Activated CD8-positive, alpha-beta memory T cell treated with anti-CD3 and anti-CD28 coated beads, Interleukin-2, amount 50 U/mL, for 48 hours (primary cell): ENCODE measurements at regions not wholly inside any gene's neighbourhood (a gene's known extent, or its start where the extent isn't known, plus 50 kb on each side); places are given as distances from the start of the nearest gene placed in this dataset.

ENCODE experiments used
- DNase-seq: peaks from one replicate; pipeline ENCODE4 v3.0.0-alpha.2; 2020

DNA sequence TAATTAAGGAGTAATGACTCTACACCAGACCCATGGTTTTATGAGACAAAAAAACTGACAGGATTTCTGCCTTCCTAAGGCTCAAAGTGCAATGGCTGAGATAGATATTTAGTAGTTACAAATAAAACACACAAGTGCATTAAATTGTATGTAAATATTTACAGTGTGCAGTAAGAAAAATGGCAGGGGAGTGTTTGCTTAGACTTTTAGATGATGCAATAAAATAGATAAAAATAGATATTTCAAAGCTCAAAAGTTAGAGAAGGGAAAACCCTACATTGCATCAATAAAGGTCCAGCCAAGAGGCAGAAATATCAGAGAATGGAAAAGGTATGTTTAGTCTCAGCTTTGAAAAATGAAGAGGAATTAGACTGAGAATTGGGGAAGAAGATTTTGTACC is 226.3 kb upstream of the FGGY start:
- no peak for DNase-seq

DNA sequence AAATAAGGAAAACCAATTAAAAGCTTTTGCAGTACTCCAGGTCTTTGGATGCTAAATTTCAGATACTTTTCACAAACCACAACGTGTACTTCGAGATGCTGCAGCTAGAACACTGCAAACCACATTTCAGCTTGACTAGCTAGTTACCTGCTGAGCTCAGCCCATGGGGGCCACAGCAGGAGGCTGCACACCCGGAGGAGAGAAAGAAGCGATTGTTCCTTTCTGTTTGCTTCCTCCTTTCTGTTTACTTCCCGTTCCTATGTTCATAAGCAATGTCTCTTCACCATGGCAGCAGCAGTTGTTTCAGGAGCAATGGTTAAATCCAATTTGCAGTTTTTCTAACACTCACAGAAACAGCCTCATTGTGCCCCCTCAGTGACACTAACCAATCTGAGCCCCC is 225.6 kb upstream of the FGGY start:
- DNase-seq: no peak

DNA sequence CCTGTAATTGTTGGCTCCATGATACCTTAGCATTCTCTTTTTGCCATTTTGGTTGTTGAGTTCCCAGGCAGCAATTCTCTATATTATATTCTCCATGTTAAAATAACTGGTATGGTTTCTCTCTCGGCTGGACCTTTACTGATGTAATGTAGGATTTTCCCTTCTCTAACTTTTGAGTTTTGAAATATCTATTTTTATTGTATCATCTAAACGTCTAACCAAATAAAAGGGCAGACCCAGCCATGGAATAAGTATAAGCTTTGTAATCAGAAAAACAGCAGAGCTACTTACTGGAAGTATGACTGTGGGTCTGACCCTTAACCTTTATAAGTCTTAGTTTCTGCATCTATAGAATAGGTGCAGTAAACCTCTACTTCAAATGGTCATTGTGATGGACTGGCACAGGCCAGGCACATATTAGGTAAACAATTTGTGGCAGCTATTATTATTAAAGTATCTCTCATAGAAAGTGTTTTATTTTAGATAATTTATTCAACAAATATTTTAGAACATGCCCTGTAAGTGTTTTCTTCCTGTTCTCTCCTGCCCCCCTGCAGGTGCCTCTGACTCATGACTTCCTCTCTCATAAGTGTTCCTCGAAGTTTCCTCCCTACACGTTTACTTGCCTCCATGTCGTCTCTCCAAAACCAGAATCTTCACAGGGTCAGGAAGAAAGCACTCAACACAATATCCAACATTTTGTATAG is 224.9 kb upstream of the FGGY start:
- no peak for DNase-seq

DNA sequence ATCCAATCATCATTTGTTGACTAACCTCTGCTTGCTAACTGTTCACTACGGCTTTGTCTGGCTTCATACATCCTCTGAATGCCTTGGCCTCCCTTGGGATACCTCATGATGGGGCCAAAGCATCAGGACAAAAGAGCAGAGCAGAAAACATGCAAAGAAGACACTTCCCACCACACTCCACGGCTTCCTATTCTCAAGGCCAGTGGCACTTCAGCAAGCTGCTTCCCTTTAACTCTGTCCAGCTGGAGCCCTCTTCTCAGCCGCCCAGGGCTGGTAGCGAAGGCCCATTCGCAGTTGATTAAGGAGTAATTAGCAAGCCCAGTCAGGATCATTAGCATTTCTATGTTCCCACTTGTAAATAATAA is 224.3 kb upstream of the FGGY start:
- no peak for DNase-seq

DNA sequence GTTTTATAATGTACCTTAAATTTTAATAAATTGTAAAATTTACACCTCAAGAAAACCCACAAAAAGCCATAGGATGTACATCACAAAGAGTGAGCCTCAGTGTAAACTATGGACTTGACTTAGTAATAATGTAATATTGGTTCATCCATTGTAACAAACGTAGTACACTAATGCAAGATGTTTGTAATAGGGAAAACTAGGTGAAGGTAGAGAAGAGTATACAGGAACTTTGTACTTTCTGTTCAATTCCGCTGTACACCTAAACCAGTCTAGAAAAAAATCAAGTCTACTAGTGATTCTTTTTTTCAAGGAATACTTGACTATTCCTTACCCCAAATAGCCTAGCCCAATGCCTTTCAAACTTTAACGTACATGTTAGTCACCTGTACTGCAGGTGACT is 222.3 kb upstream of the FGGY start:
- no peak for DNase-seq

DNA sequence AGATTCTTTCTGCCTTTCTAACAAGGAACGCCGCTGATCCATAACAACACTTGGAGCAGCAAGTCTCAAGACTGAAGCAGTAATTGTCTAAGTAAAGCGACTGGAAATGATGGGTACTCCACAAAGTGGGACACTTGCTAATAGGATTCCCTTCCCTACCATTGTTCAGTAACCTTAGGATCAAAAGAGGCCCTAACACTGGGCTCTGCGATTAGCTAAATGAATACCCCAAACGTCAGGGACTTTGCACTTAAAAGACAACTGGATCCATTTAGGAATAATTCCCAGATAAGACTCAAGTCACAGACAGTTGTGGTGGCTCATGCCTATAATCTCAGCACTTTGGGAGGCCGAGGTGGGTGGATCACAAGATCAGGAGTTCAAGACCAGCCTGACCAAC is 221.9 kb upstream of the FGGY start:
- no peak for DNase-seq

DNA sequence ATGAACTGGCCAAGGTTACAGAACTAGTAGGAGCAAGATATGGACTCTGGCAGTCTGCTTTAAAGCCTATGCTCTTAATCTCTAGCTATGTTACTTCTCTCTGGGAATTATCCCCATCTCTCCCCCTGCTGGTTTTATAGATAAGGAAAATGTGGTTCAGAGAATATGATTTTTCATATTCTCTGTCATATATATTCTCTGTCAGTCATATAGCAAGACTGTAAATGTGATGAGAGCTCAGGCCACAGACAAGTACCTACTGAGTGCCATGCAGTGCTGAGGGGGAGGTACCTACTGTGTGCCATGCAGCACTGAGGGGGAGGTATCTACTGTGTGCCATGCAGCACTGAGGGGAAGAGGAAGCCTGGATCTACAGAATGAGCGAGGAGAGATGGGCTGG is 220.3 kb upstream of the FGGY start:
- no peak for DNase-seq

DNA sequence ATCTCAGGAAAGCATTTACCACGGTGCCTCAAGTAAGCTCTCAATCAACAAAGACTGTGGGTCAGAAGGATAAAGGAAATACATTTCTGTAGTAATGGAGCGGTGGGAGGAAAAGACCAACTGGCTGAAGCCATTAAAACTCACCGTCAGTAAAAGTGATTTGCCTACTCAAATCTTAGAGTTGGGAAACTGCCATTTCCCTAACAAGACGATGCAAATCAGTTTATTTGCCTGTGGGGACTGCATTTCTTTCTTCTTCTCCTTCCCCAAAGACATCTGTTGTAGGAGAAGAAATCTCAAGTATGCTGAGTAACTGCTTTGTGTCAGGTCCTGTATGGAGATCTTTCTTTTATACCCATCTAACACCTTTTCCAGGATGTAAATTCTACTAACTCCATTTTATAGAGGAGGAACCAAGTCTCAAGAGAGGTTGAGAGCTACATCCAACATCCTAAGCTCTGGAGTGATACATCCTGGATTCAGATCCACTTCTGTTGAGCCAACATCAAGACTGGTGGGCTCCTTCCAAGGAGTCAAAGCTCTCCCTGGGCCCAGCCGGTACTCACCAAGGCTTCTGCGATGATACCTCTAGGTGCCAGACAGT is 219.3 kb upstream of the FGGY start:
- no peak for DNase-seq

DNA sequence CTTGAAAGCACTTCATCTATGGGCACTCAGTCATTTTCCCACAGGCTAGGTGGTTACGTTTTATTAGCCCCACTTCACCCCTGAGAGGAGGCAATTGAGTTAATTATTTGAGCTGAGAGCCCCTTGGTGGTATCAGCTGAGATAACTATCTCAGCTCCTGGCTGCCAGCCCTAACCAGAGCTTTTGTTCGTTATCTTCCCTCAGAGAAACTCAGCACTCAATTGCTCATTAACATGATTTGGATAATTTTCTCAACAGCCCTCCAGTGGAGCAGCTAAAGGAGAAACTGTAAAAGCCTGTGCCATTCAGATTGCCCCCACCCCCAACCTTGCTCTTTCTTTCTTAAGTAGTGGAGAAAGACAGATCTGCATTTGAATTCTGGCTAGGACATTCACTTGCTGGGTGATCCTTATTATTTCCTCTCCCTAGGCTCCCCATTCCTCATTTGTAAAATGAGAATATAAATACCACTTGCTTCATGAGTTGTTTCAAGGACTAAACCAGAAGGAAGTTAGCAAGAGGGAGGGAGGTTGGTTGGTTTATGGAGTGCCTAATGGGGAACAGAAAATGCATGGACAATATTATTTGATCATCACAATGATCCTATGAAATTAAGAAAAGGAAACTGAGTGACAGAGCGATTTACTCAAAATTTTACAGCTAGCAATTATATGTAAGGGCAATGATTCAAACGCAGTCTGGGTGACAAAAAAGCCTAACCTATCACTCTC is 218.7 kb upstream of the FGGY start:
- DNase-seq: no peak

DNA sequence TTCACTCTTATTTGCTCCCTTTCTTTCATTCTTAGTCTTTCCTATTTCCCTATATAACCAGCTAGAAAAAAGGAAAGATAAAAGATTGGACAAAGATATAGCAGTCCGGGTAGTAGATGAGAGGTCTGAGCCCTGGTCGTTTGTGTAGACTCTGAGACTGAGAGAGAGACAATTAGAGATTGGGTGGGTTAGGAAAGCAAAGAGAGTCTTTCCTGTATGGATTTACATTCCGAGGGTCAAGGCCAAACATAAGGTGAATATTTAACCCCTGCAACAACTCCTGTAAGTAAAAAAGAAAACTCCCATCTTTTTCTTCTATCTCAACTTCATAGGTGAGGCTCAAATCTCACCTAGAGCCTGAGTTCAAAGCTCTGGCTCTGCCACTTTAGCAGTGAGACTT is 218.0 kb upstream of the FGGY start:
- no peak for DNase-seq

DNA sequence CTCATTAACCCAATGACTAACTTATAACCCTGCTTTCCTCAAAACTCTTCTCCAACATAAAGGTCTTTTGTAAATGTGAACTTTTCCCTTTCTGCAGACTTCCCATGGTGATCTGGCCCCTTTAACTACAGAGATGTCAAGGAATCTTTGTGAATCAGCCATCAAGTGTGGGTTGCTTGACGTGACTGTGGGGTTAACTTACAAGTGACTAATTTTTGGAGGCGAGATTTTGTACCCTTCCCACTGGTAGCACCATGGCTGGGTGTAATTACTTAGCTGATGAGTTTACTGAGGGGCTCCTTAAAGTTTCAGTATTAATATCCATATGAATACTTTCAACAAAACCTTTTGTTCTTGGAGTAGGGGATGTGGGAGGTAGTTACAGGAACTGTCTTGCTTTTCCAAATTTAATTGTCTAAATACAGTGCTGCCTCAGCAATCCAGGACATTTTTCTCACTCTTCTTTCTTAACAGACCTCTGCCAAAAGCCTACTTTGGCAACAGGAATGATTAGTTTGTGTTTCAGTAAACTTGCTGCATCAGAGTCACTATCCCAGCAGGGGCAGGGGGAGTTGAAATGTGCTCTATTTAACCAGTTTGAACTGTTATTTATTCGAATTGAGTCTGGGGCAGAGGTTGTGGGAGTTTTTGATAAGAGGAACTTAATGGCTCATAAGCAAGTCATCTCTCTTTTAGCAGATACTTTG is 217.3 kb upstream of the FGGY start:
- no peak for DNase-seq

DNA sequence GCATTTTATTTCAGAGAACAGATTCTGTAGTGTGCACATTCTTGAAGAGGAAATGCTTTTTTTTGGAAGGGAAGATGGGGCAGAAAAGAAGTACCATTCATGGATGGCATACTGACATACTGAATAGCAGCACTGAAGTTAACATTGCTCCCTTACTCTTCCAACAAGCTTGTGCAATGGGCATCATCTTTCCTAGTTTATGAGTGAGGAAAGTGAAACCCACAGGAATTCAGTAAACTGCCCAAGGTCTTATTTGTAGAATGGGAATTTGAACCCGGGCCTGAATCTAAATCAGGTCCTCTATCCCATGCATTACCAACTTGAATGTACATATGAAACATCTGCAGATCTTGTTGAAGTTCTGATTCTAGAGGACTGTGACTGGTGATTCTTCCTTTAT is 215.7 kb upstream of the FGGY start:
- no peak for DNase-seq

DNA sequence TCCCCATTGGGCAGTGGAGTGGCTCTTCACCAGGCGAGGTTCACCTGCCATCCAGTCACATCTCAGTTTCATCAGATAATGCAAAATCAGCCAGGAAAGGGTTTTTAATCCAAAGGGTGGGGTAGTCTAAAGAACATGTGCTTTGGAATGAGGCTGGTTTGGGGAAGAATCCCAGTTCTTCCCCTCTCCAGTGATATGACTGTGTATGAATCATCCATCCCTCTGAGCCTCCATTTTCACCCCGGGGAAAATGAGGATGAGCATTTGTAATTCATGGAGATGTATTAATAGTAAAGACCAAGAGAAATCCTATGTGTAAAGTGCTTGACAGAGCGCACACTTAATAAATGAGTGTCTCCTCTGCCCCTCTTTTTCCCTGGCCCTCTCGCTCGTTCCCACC is 215.1 kb upstream of the FGGY start:
- no peak for DNase-seq

DNA sequence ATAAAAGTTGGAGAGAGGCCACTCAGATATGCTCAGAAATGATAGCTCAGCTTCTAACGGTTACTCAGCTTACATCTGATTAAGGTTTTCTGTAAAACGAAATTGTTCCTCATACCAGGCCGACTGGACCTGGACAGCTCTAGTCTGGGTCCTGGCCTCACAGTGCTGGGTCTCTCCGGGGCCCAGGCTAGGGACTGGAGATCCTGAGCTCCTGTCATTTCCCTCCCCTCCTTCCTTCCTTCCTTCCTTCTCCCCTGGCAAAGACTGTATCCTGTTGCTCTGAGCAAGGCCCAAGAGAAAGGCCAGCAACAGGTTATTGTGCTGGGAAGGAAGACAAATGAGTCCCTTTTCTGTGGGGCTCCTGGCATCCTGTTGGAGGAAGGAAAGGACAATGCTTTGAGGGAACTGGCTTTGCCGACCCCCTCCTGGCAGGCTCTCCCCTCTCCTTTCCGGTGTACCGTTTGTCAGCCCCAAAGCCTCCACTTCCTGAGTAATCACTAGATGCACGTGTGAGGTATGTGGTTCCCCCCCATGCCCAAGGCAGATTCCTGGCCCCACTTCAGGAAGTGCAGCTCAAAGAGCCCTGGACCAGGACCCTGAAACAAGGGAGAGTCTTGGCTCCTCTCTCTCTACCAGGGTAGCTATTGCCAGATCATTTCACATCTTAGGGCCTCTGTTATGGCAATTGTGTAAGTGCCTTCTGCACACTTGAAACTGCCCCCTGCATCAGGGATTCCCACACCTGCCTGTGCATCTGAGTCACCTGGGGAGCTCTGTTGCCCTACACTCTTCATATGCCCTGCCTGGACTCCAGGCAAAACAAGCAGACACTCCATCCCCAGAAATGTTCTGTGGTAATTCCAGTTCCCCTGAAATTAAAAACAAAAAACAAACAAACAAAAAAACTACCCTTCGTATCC is 212.7 kb upstream of the FGGY start:
- no peak for DNase-seq

DNA sequence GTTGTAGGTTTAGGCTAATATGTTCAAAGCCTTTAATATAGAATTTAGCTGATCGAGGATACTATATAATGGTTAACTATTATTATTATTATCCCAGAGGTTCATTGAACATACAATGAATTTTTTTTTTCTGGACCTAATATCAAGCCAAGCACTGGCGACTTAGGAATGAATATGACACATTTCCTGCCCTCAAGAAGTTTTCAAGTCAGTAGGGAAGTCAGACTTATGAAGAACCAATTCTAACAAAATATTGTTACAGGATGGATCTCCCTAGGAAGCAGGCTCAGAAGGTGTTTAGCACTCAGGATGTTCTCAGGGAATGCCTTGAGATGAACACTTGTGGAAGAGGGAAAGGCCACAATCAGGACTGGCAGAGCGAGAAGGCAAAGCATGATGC is 211.8 kb upstream of the FGGY start:
- no peak for DNase-seq

DNA sequence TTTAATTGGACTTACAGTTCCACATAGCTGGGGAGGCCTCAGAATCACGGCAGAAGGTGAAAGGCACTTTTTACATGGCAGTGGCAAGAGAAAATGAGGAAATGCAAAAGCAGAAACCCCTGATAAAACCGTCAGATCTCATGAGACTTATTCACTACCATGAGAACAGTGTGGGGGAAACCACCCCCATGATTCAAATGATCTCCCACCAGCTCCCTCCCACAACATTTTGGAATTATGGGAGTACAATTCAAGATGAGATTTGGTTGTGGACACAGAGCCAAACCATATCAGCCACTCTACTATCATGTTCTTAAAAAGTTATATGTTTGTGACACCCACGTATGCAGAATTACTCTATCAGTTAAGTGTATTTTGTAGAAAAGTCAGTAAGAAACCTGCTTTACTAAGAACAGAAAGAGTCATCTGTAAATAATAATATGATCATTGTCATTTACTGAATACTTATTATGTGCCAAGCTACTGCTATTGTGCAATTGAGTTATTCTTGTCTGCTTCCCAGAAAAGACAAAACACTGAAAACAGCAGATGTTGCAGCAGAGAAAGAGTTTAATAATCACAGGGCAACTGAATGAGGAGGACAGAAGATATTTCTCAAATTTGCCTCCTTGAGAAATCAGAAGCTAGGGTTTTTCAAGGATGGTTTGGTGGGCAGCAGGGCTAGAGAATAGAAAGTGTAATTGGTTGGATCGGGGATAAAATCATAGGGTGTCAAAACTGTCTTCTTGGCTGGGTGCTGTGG is 207.7 kb upstream of the FGGY start:
- DNase-seq: no peak

DNA sequence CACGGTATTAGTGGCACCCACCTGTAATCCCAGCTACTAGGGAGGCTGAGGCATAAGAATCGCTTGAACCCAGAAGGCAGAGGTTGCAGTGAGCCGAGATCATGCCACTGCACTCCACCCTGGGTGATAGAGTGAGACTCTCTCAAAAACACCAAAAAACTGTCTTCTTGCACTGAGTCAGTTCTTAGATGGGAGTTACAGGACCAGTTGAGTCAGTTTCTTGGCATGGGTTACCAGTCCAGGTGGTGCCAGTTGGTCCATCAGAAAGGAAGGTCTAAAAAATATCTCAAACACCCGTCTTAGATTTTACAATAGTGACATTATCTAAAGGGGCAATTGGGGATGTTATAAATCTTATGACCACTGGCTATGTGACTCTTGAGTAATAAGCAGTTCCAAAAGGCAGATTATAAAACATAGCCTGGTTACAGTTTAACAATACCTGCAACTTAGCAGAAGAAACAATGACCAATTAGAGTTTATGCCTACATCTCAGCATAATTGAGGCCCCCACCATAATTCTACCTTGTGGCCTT is 206.9 kb upstream of the FGGY start:
- no peak for DNase-seq

DNA sequence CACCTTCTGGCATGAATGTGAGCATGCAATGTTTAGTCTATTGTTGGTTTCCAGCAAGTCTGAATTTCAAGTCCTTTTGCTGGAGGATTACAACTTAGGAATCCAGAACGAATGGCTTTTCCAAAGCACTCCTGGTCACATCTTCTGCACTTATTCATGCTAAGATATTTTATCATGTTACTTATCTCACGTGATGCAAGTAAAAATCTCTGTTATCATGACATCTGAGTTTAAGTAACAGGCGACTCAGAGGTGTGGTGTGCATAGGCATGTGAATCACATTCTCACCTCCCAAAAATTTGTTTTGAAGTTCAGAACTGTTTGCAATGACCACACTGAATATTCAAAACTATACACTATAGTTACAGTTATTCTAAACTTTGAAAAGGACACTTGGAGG is 204.8 kb upstream of the FGGY start:
- DNase-seq: no peak

DNA sequence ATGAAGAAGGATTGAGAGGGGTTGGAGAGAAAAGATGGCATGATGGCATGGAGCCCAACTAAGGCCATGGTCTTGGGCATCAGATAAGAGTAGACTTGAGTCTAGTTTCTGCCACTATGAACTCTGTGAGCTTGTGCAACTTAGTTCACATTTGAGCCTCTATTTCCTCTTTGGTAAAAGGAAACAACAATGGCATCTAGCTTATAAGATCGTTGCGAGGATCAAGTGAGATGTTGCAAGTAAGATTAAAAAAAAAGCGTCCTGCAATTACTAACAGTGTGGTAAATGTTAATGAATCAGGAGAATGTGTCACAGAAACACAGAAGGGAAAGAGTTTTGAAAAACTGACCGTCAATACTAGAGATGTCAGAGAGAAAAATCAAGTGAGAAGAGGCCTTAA is 202.9 kb upstream of the FGGY start:
- no peak for DNase-seq

DNA sequence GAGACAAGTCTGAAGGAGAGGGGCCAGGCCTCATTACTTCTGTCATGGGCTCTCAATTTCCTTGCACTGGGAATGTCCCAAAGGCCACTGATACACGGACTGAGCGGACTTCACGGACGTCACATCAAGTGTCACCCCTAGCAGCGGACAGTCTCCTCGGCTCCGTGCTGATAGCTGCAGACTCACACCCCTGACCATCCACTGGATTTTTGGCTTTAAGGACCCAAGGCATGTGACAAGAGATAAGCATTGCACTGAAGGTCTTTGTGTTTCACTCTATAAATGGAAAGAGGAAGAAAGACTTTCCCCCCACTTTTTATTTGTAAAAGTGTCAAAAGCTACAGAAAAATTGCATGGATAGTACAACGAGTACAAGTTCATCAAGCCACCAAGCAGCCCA is 200.4 kb upstream of the FGGY start:
- no peak for DNase-seq

DNA sequence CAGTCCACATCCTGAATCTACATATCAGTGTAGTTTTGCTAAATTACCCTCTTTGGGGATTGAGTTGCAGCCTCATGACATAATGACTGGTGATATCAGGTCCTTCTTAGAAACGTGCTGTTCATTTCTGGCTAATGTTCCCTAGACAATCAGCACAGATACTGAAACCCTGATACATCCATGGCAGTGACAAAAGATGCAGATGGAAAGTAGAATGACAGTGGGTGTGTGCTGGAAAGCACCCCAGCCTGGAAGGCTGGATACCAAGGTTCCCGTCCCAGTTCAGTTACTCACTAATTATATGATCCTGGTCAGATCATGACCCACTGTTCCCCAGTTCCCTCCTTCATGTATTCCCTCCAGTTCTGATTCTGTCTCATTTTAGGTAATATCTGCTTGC is 198.2 kb upstream of the FGGY start:
- no peak for DNase-seq
